ENCODE measurements at regions not wholly inside any gene's neighbourhood (a gene's known extent, or its start where the extent isn't known, plus 50 kb on each side); places are given as distances from the start of the nearest gene placed in this dataset.

DNA sequence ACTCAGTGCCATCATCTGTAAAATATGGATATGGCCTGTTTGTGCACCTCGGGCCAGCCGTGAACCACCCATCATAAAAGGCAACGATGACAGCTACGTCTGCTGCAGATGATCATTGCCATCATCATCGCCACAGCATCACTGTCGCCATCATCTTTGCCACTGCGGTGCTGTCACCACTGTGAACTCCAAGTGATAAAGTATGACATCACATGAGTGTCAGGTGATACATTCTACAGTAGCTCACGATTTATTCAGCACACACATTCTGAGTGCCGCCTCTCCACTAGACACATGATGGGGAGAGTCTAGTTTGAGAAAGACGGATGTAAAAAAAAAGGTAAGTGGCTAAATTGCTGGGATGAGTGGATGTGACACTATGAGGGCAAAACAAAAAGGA is 755.4 kb upstream of the RAB6C start:
- no peaks in the 10 kb centered on the region for H3K4me1 ChIP-seq (ENCODE audit: control insufficient read depth in 2 of 2, insufficient read depth in 2 of 2, low read length in 2 of 2)
- Mint-ChIP-seq H3K27ac (no peak overlapping the region), H3K4me1 (no peaks in the 10 kb centered on the region), H3K4me3 (no peak overlapping the region), H3K36me3 (no peaks in the 10 kb centered on the region), H3K9me3 (peaks cover 0 to 7% (median 0%) of the 10 kb centered on the region in 11 donors), H3K27me3 (peaks cover 0 to 6% (median 0%) of the 10 kb centered on the region in 5 donors)
- H3K27ac ChIP-seq (ENCODE audit: low read depth, low read length) = no peak overlapping the region
- H3K4me3 ChIP-seq (ENCODE audit: low read length) = no peak overlapping the region
- intact Hi-C loops (cut with micrococcal nuclease) = no loop called here
- POLR2A ChIA-PET = no interaction called here
- H3K27me3 ChIP-seq (ENCODE audit: control insufficient read depth in 2 of 2, insufficient read depth in 2 of 2, low read length in 2 of 2) = no peaks in the 10 kb centered on the region
- ATAC-seq (no peak), DNase-seq (no peak)
- no peaks in the 10 kb centered on the region for H3K9me3 ChIP-seq (ENCODE audit: control insufficient read depth in 2 of 3, low read length in 3 of 3)
- H3K36me3 ChIP-seq (ENCODE audit: control insufficient read depth in 2 of 3, insufficient read depth in 3 of 3, low read length in 3 of 3) = no peaks in the 10 kb centered on the region
- CTCF ChIA-PET = no interaction called here

GRCh38 chr2:129224486-129224885 is 755.0 kb upstream of the RAB6C start:
- ChIA-PET CTCF (no interaction called here), POLR2A (no interaction called here)
- no peak for ATAC-seq
- no peaks in the 10 kb centered on the region for H3K9me3 ChIP-seq (ENCODE audit: control insufficient read depth in 2 of 3, low read length in 3 of 3)
- DNase-seq = no peak
- Mint-ChIP-seq H3K27ac (no peak overlapping the region), H3K9me3 (peaks cover 0 to 7% (median 0%) of the 10 kb centered on the region in 11 donors), H3K4me3 (no peak overlapping the region), H3K4me1 (no peaks in the 10 kb centered on the region), H3K27me3 (peaks cover 0 to 6% (median 0%) of the 10 kb centered on the region in 5 donors), H3K36me3 (no peaks in the 10 kb centered on the region)
- H3K27me3 ChIP-seq (ENCODE audit: control insufficient read depth in 2 of 2, insufficient read depth in 2 of 2, low read length in 2 of 2) = no peaks in the 10 kb centered on the region
- H3K27ac ChIP-seq (ENCODE audit: low read depth, low read length) = no peak overlapping the region
- H3K36me3 ChIP-seq (ENCODE audit: control insufficient read depth in 2 of 3, insufficient read depth in 3 of 3, low read length in 3 of 3) = no peaks in the 10 kb centered on the region
- H3K4me3 ChIP-seq (ENCODE audit: low read length) = no peak overlapping the region
- intact Hi-C loops (cut with micrococcal nuclease) = no loop called here
- no peaks in the 10 kb centered on the region for H3K4me1 ChIP-seq (ENCODE audit: control insufficient read depth in 2 of 2, insufficient read depth in 2 of 2, low read length in 2 of 2)

DNA sequence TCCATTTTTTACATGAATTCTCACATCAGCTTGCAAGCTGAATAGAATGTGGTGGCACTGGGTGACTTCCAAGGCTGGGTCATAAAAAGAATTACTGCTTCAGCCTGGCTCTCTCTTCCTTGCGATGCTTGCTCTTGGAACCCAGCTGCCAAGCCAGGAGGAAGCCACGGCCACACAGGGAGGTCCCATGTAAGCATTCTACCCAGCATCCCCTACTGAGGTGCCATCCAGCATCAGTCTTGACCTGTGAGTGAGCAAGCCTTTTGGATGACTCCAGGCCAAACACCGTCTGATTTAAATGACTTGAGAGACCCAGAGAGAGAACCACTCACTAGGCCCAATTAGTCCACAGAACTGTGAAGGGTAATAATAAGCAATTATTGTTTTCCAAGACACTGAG is 750.3 kb upstream of the RAB6C start:
- peaks cover 0 to 5% (median 0%) of the 10 kb centered on the region in 5 donors for H3K27me3 Mint-ChIP-seq
- Histone ChIP-seq H3K9me3 (ENCODE audit: control insufficient read depth in 2 of 3, low read length in 3 of 3) (no peaks in the 10 kb centered on the region), H3K27ac (ENCODE audit: low read depth, low read length) (no peak overlapping the region), H3K27me3 (ENCODE audit: control insufficient read depth in 2 of 2, insufficient read depth in 2 of 2, low read length in 2 of 2) (no peaks in the 10 kb centered on the region), H3K4me1 (ENCODE audit: control insufficient read depth in 2 of 2, insufficient read depth in 2 of 2, low read length in 2 of 2) (no peaks in the 10 kb centered on the region), H3K36me3 (ENCODE audit: control insufficient read depth in 2 of 3, insufficient read depth in 3 of 3, low read length in 3 of 3) (no peaks in the 10 kb centered on the region), H3K4me3 (ENCODE audit: low read length) (no peak overlapping the region)
- no peak overlapping the region for H3K27ac Mint-ChIP-seq
- H3K36me3 Mint-ChIP-seq = no peaks in the 10 kb centered on the region
- H3K9me3 Mint-ChIP-seq = peaks cover 0 to 2% (median 0%) of the 10 kb centered on the region in 11 donors
- DNase-seq = no peak
- no peak for ATAC-seq
- no peaks in the 10 kb centered on the region for H3K4me1 Mint-ChIP-seq
- H3K4me3 Mint-ChIP-seq = no peak overlapping the region
- intact Hi-C loops (cut with micrococcal nuclease) = no loop called here
- ChIA-PET CTCF (no interaction called here), POLR2A (no interaction called here)

DNA sequence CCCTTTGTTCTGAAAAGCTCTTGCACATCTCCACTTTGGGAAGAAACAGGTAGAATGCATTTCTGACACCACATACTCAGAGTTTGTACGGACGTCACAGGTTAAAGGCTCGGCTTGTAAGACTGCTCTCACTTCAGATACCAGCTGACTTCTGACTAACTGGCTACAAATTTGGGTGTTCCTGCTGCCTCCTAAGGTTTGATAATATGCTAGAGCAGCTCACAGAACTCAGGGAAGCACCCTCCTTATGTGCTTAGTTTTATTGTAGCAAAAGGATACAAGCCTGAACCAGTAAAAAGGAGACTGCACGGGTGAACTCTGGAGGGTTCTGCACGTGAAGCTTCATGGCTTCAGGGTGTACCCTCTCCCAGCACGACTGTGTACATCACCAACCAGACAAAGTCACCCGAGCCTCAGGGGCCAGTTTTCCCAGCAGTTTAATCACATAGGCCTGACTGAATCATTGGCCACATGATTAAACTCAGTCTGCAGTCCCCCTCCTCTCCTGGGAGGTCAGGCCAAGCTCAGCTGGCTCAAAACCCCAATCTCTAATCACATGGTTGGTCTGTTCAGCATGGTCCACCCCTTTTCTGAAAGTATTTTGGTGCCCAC is 749.5 kb upstream of the RAB6C start:
- no peak for ATAC-seq

GRCh38 chr2:129231924-129232323 is 747.5 kb upstream of the RAB6C start:
- ATAC-seq (no peak), DNase-seq (no peak)
- ChIA-PET POLR2A (no interaction called here), CTCF (no interaction called here)
- H3K4me3 Mint-ChIP-seq = no peak overlapping the region
- H3K4me1 Mint-ChIP-seq = no peaks in the 10 kb centered on the region
- Histone ChIP-seq H3K36me3 (ENCODE audit: control insufficient read depth in 2 of 3, insufficient read depth in 3 of 3, low read length in 3 of 3) (no peaks in the 10 kb centered on the region), H3K4me1 (ENCODE audit: control insufficient read depth in 2 of 2, insufficient read depth in 2 of 2, low read length in 2 of 2) (no peaks in the 10 kb centered on the region), H3K27me3 (ENCODE audit: control insufficient read depth in 2 of 2, insufficient read depth in 2 of 2, low read length in 2 of 2) (no peaks in the 10 kb centered on the region), H3K27ac (ENCODE audit: low read depth, low read length) (no peak overlapping the region), H3K4me3 (ENCODE audit: low read length) (no peak overlapping the region), H3K9me3 (ENCODE audit: control insufficient read depth in 2 of 3, low read length in 3 of 3) (no peaks in the 10 kb centered on the region)
- peak overlapping the region in 1 of 9 donors; percentile 43 for H3K27ac Mint-ChIP-seq
- peaks cover 0 to 5% (median 0%) of the 10 kb centered on the region in 5 donors for H3K27me3 Mint-ChIP-seq
- intact Hi-C loops (cut with micrococcal nuclease) = no loop called here
- no peaks in the 10 kb centered on the region for H3K36me3 Mint-ChIP-seq
- peaks cover 0 to 10% (median 3%) of the 10 kb centered on the region in 11 donors for H3K9me3 Mint-ChIP-seq

More for the DNA sequence above, 749.5 kb upstream of the RAB6C start:
- no peak overlapping the region for H3K4me3 Mint-ChIP-seq
- no peaks in the 10 kb centered on the region for H3K36me3 Mint-ChIP-seq
- H3K27ac Mint-ChIP-seq = no peak overlapping the region
- CTCF ChIA-PET = no interaction called here
- no peak for DNase-seq
- H3K9me3 Mint-ChIP-seq = peaks cover 0 to under 1% (median 0%) of the 10 kb centered on the region in 11 donors
- no peaks in the 10 kb centered on the region for H3K9me3 ChIP-seq (ENCODE audit: control insufficient read depth in 2 of 3, low read length in 3 of 3)
- POLR2A ChIA-PET = no interaction called here
- no peaks in the 10 kb centered on the region for H3K27me3 ChIP-seq (ENCODE audit: control insufficient read depth in 2 of 2, insufficient read depth in 2 of 2, low read length in 2 of 2)
- H3K27me3 Mint-ChIP-seq = peaks cover 0 to 5% (median 0%) of the 10 kb centered on the region in 5 donors
- H3K4me3 ChIP-seq (ENCODE audit: low read length) = no peak overlapping the region
- H3K27ac ChIP-seq (ENCODE audit: low read depth, low read length) = no peak overlapping the region
- H3K36me3 ChIP-seq (ENCODE audit: control insufficient read depth in 2 of 3, insufficient read depth in 3 of 3, low read length in 3 of 3) = no peaks in the 10 kb centered on the region
- no peaks in the 10 kb centered on the region for H3K4me1 ChIP-seq (ENCODE audit: control insufficient read depth in 2 of 2, insufficient read depth in 2 of 2, low read length in 2 of 2)
- H3K4me1 Mint-ChIP-seq = no peaks in the 10 kb centered on the region
- intact Hi-C loops (cut with micrococcal nuclease) = no loop called here

GRCh38 chr2:129233166-129233565 is 746.3 kb upstream of the RAB6C start:
- Histone ChIP-seq H3K4me3 (ENCODE audit: low read length) (no peak overlapping the region), H3K4me1 (ENCODE audit: control insufficient read depth in 2 of 2, insufficient read depth in 2 of 2, low read length in 2 of 2) (no peaks in the 10 kb centered on the region), H3K27ac (ENCODE audit: low read depth, low read length) (no peak overlapping the region), H3K9me3 (ENCODE audit: control insufficient read depth in 2 of 3, low read length in 3 of 3) (no peaks in the 10 kb centered on the region), H3K36me3 (ENCODE audit: control insufficient read depth in 2 of 3, insufficient read depth in 3 of 3, low read length in 3 of 3) (no peaks in the 10 kb centered on the region), H3K27me3 (ENCODE audit: control insufficient read depth in 2 of 2, insufficient read depth in 2 of 2, low read length in 2 of 2) (no peaks in the 10 kb centered on the region)
- DNase-seq = no peak
- Mint-ChIP-seq H3K4me3 (no peak overlapping the region), H3K27ac (no peak overlapping the region), H3K36me3 (no peaks in the 10 kb centered on the region), H3K27me3 (peaks cover 0 to 5% (median 0%) of the 10 kb centered on the region in 5 donors), H3K4me1 (no peaks in the 10 kb centered on the region), H3K9me3 (peaks cover 0 to 10% (median 4%) of the 10 kb centered on the region in 11 donors)
- CTCF ChIA-PET = interaction anchor here (0.7 kb wide), 1 partner anchor 716 kb away, joined by 3 read pairs; no protein-coding TSS in a partner anchor
- POLR2A ChIA-PET = no interaction called here
- intact Hi-C loops (cut with micrococcal nuclease) = no loop called here
- no peak for ATAC-seq

DNA sequence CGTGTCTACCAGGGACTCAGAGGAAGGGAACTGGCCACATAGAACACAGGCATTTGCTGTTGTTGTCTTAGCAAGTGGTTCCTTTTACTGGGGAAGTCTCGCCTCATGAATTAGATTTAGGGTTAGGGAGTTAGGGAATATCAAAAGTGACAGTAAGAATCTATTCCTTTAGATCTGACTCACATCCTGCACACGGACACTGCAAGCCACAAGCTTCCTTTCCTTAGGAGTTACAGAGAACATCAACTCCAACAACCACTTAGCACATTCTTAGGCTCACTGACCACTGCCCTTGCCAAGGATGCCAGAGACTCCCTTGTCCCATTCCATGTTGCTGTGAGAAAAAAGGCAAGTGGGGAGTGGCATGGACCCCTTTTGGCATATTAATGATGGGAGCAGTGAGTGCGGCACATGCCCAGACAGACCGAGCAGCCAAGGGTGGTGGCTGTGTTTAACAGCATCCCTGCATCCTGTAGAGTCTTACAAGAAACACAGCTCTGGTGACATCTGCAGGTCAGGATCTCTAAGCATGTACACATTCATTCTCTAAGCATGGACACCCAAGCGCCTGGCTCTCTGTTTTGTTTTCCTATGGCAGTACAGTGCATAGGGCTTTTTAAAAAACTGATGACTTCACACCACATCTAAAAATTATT is 745.6 kb upstream of the RAB6C start:
- Histone ChIP-seq H3K4me3 (ENCODE audit: low read length) (no peak overlapping the region), H3K27ac (ENCODE audit: low read depth, low read length) (no peak overlapping the region), H3K27me3 (ENCODE audit: control insufficient read depth in 2 of 2, insufficient read depth in 2 of 2, low read length in 2 of 2) (no peaks in the 10 kb centered on the region), H3K9me3 (ENCODE audit: control insufficient read depth in 2 of 3, low read length in 3 of 3) (no peaks in the 10 kb centered on the region), H3K4me1 (ENCODE audit: control insufficient read depth in 2 of 2, insufficient read depth in 2 of 2, low read length in 2 of 2) (no peaks in the 10 kb centered on the region), H3K36me3 (ENCODE audit: control insufficient read depth in 2 of 3, insufficient read depth in 3 of 3, low read length in 3 of 3) (no peaks in the 10 kb centered on the region)
- intact Hi-C loops (cut with micrococcal nuclease) = no loop called here
- no peak overlapping the region for H3K27ac Mint-ChIP-seq
- no peaks in the 10 kb centered on the region for H3K36me3 Mint-ChIP-seq
- ATAC-seq (no peak), DNase-seq (no peak)
- CTCF ChIA-PET = interaction anchor here (0.7 kb wide), 1 partner anchor 12 kb away, joined by 4 read pairs; no protein-coding TSS in a partner anchor
- H3K4me1 Mint-ChIP-seq = no peaks in the 10 kb centered on the region
- H3K27me3 Mint-ChIP-seq = peaks cover 0 to 5% (median 0%) of the 10 kb centered on the region in 5 donors
- POLR2A ChIA-PET = no interaction called here
- H3K9me3 Mint-ChIP-seq = peaks cover 0 to 10% (median 4%) of the 10 kb centered on the region in 11 donors
- H3K4me3 Mint-ChIP-seq = no peak overlapping the region

Measured in naive thymus-derived CD4-positive, alpha-beta T cell (primary cell).